ENCODE measurements at regions not wholly inside any gene's neighbourhood (a gene's known extent, or its start where the extent isn't known, plus 50 kb on each side); places are given as distances from the start of the nearest gene placed in this dataset.

- no peak for DNase-seq
Observed at GRCh38 chr4:30919458-30919857, 199.3 kb downstream of the PCDH7 start.

DNA sequence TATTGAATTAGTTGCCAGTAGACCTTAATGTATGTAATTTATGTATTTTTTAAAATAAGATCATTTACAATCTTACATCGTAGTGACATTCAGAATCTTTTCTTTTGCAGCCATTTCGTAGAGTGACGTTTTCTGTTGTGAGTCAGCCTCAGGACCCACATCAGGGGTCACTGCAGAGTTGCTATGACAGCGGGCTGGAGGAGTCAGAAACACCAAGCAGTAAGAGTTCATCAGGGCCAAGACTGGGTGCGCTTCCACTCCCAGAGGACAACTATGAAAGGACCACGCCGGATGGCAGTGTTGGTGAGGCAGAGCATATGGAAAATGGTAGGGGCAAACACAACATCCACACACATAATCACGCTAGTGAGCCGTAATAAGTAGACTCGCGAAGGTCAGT lies 199.9 kb downstream of the PCDH7 start:
- H2AK5ac ChIP-seq (ENCODE audit: low read length, severe bottlenecking) = no peak overlapping the region
- H3K14ac ChIP-seq (ENCODE audit: low read length in 2 of 2) = no peak overlapping the region
- no peak overlapping the region for H4K91ac ChIP-seq (ENCODE audit: low read length)
- H3K27ac ChIP-seq (ENCODE audit: low read length, poor library complexity, severe bottlenecking) = no peak overlapping the region
- no peak overlapping the region for H2BK15ac ChIP-seq (ENCODE audit: low read depth, poor library complexity, severe bottlenecking)
- H3K79me1 ChIP-seq (replicated peaks; ENCODE audit: low read length, poor library complexity, severe bottlenecking) = no peaks in the 10 kb centered on the region
- H3K36me3 ChIP-seq (ENCODE audit: control insufficient read depth in 1 of 2, insufficient read depth in 2 of 2, low read depth in 1 of 2, low read length in 2 of 2) = no peaks in the 10 kb centered on the region
- no peaks in the 10 kb centered on the region for H3K27me3 ChIP-seq (ENCODE audit: control insufficient read depth in 1 of 2, insufficient read depth in 1 of 2, low read length in 2 of 2)
- H3K4me2 ChIP-seq (ENCODE audit: low read length, poor library complexity, severe bottlenecking) = no peak overlapping the region
- 83% methylated on average over 7 of the region's 11 CpGs for WGBS
- H3K4ac ChIP-seq (ENCODE audit: low read depth in 1 of 2, low read length in 2 of 2) = no peak overlapping the region
- H4K8ac ChIP-seq (ENCODE audit: low read length) = peak overlapping the region; percentile 40
- H2AFZ ChIP-seq (ENCODE audit: low read depth, low read length) = no peak overlapping the region
- no peak overlapping the region for H2BK12ac ChIP-seq (ENCODE audit: low read length in 2 of 2)
- no peaks in the 10 kb centered on the region for H3K4me1 ChIP-seq (ENCODE audit: control insufficient read depth, insufficient read depth, low read depth, low read length)
- no peak overlapping the region for H2BK120ac ChIP-seq (ENCODE audit: low read depth, low read length)
- H3K4me3 ChIP-seq (ENCODE audit: insufficient read depth in 1 of 2, low read depth in 1 of 2, low read length in 2 of 2) = no peak overlapping the region
- no peaks in the 10 kb centered on the region for H3K9me3 ChIP-seq (ENCODE audit: control insufficient read depth, low read length)
- no peak overlapping the region for H3K9ac ChIP-seq (ENCODE audit: low read length)
- peak; percentile 9 for DNase-seq
- no peak overlapping the region for H3K18ac ChIP-seq (ENCODE audit: low read depth in 1 of 2, low read length in 2 of 2)
- H2BK5ac ChIP-seq (ENCODE audit: low read depth, low read length, poor library complexity, severe bottlenecking) = no peak overlapping the region
- H3K23ac ChIP-seq (ENCODE audit: low read length in 2 of 2) = no peak overlapping the region

More at GRCh38 chr4:30919458-30919857, 199.3 kb downstream of the PCDH7 start:
- Histone ChIP-seq H2AFZ (ENCODE audit: low read depth, low read length) (no peak overlapping the region), H2BK120ac (ENCODE audit: low read depth, low read length) (no peak overlapping the region), H3K4me1 (ENCODE audit: control insufficient read depth, insufficient read depth, low read depth, low read length) (no peaks in the 10 kb centered on the region), H2AK5ac (ENCODE audit: low read length, severe bottlenecking) (no peak overlapping the region), H3K79me1 (replicated peaks; ENCODE audit: low read length, poor library complexity, severe bottlenecking) (no peaks in the 10 kb centered on the region), H4K8ac (ENCODE audit: low read length) (no peak overlapping the region), H3K27ac (ENCODE audit: low read length, poor library complexity, severe bottlenecking) (no peak overlapping the region), H2BK5ac (ENCODE audit: low read depth, low read length, poor library complexity, severe bottlenecking) (no peak overlapping the region), H3K9ac (ENCODE audit: low read length) (no peak overlapping the region), H3K18ac (ENCODE audit: low read depth in 1 of 2, low read length in 2 of 2) (no peak overlapping the region), H3K27me3 (ENCODE audit: control insufficient read depth in 1 of 2, insufficient read depth in 1 of 2, low read length in 2 of 2) (no peaks in the 10 kb centered on the region), H2BK12ac (ENCODE audit: low read length in 2 of 2) (no peak overlapping the region), H2BK15ac (ENCODE audit: low read depth, poor library complexity, severe bottlenecking) (no peak overlapping the region), H3K4me2 (ENCODE audit: low read length, poor library complexity, severe bottlenecking) (no peak overlapping the region), H4K91ac (ENCODE audit: low read length) (no peak overlapping the region), H3K36me3 (ENCODE audit: control insufficient read depth in 1 of 2, insufficient read depth in 2 of 2, low read depth in 1 of 2, low read length in 2 of 2) (no peaks in the 10 kb centered on the region), H3K4ac (ENCODE audit: low read depth in 1 of 2, low read length in 2 of 2) (no peak overlapping the region), H3K14ac (ENCODE audit: low read length in 2 of 2) (no peak overlapping the region), H3K23ac (ENCODE audit: low read length in 2 of 2) (no peak overlapping the region), H3K9me3 (ENCODE audit: control insufficient read depth, low read length) (no peaks in the 10 kb centered on the region), H3K4me3 (ENCODE audit: insufficient read depth in 1 of 2, low read depth in 1 of 2, low read length in 2 of 2) (no peak overlapping the region)
- WGBS = no CpG with 5 or more reads among the region's 1 CpG

GRCh38 chr4:30922625-30923024 lies 202.5 kb downstream of the PCDH7 start:
- Histone ChIP-seq H2BK5ac (ENCODE audit: low read depth, low read length, poor library complexity, severe bottlenecking) (no peak overlapping the region), H2AK5ac (ENCODE audit: low read length, severe bottlenecking) (no peak overlapping the region), H3K4me2 (ENCODE audit: low read length, poor library complexity, severe bottlenecking) (no peak overlapping the region), H3K23ac (ENCODE audit: low read length in 2 of 2) (no peak overlapping the region), H3K4me1 (ENCODE audit: control insufficient read depth, insufficient read depth, low read depth, low read length) (no peaks in the 10 kb centered on the region), H3K79me1 (replicated peaks; ENCODE audit: low read length, poor library complexity, severe bottlenecking) (no peaks in the 10 kb centered on the region), H4K91ac (ENCODE audit: low read length) (no peak overlapping the region), H3K18ac (ENCODE audit: low read depth in 1 of 2, low read length in 2 of 2) (no peak overlapping the region), H2AFZ (ENCODE audit: low read depth, low read length) (no peak overlapping the region), H3K4ac (ENCODE audit: low read depth in 1 of 2, low read length in 2 of 2) (no peak overlapping the region), H2BK120ac (ENCODE audit: low read depth, low read length) (no peak overlapping the region), H4K8ac (ENCODE audit: low read length) (no peak overlapping the region), H3K9me3 (ENCODE audit: control insufficient read depth, low read length) (no peaks in the 10 kb centered on the region), H3K9ac (ENCODE audit: low read length) (no peak overlapping the region), H2BK15ac (ENCODE audit: low read depth, poor library complexity, severe bottlenecking) (no peak overlapping the region), H3K27ac (ENCODE audit: low read length, poor library complexity, severe bottlenecking) (no peak overlapping the region), H2BK12ac (ENCODE audit: low read length in 2 of 2) (no peak overlapping the region), H3K27me3 (ENCODE audit: control insufficient read depth in 1 of 2, insufficient read depth in 1 of 2, low read length in 2 of 2) (no peaks in the 10 kb centered on the region), H3K36me3 (ENCODE audit: control insufficient read depth in 1 of 2, insufficient read depth in 2 of 2, low read depth in 1 of 2, low read length in 2 of 2) (no peaks in the 10 kb centered on the region), H3K14ac (ENCODE audit: low read length in 2 of 2) (no peak overlapping the region), H3K4me3 (ENCODE audit: insufficient read depth in 1 of 2, low read depth in 1 of 2, low read length in 2 of 2) (no peak overlapping the region)
- WGBS = 97% methylated on average over 3 of the region's 4 CpGs
- no peak for DNase-seq

DNA sequence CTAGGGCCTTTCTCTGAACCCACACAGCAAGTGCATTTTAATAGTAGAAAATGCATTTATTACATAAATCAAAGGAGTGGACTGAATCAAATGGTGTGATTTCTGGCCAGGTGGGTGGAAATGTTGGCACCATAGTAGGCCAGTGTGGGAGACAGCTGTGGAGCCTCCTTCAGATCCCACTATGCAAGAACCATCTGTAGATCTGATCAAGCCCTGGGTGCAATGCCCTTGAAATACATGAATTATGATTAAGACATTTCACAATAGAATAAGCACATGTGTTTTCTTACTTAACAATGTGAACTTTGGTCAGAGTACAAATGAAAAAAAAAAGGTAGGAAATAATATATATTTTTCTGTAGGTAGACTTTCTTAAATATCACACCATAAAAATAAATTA lies 204.3 kb downstream of the PCDH7 start:
- Histone ChIP-seq H3K9me3 (ENCODE audit: control insufficient read depth, low read length) (no peaks in the 10 kb centered on the region), H3K23ac (ENCODE audit: low read length in 2 of 2) (no peak overlapping the region), H3K14ac (ENCODE audit: low read length in 2 of 2) (no peak overlapping the region)

More for the DNA sequence above, 204.3 kb downstream of the PCDH7 start:
- Histone ChIP-seq H2BK12ac (ENCODE audit: low read length in 2 of 2) (no peak overlapping the region), H3K9ac (ENCODE audit: low read length) (no peak overlapping the region), H3K4me3 (ENCODE audit: insufficient read depth in 1 of 2, low read depth in 1 of 2, low read length in 2 of 2) (no peak overlapping the region), H3K4ac (ENCODE audit: low read depth in 1 of 2, low read length in 2 of 2) (no peak overlapping the region), H2BK120ac (ENCODE audit: low read depth, low read length) (no peak overlapping the region), H3K4me1 (ENCODE audit: control insufficient read depth, insufficient read depth, low read depth, low read length) (no peaks in the 10 kb centered on the region), H3K18ac (ENCODE audit: low read depth in 1 of 2, low read length in 2 of 2) (no peak overlapping the region), H3K79me1 (replicated peaks; ENCODE audit: low read length, poor library complexity, severe bottlenecking) (no peaks in the 10 kb centered on the region), H3K27ac (ENCODE audit: low read length, poor library complexity, severe bottlenecking) (no peak overlapping the region), H3K36me3 (ENCODE audit: control insufficient read depth in 1 of 2, insufficient read depth in 2 of 2, low read depth in 1 of 2, low read length in 2 of 2) (no peaks in the 10 kb centered on the region), H3K4me2 (ENCODE audit: low read length, poor library complexity, severe bottlenecking) (no peak overlapping the region), H4K91ac (ENCODE audit: low read length) (no peak overlapping the region), H2AFZ (ENCODE audit: low read depth, low read length) (no peak overlapping the region), H2BK5ac (ENCODE audit: low read depth, low read length, poor library complexity, severe bottlenecking) (no peak overlapping the region), H2AK5ac (ENCODE audit: low read length, severe bottlenecking) (no peak overlapping the region), H2BK15ac (ENCODE audit: low read depth, poor library complexity, severe bottlenecking) (no peak overlapping the region), H3K27me3 (ENCODE audit: control insufficient read depth in 1 of 2, insufficient read depth in 1 of 2, low read length in 2 of 2) (no peaks in the 10 kb centered on the region), H4K8ac (ENCODE audit: low read length) (no peak overlapping the region)
- DNase-seq = no peak
